Eye (tissue), 1 donor: ENCODE measurements at regions not wholly inside any gene's neighbourhood (a gene's known extent, or its start where the extent isn't known, plus 50 kb on each side); places are given as distances from the start of the nearest gene placed in this dataset.

Source experiments
- DNase-seq: peaks from one replicate; pipeline ENCODE4 v3.0.0-alpha.2; 2015

DNA sequence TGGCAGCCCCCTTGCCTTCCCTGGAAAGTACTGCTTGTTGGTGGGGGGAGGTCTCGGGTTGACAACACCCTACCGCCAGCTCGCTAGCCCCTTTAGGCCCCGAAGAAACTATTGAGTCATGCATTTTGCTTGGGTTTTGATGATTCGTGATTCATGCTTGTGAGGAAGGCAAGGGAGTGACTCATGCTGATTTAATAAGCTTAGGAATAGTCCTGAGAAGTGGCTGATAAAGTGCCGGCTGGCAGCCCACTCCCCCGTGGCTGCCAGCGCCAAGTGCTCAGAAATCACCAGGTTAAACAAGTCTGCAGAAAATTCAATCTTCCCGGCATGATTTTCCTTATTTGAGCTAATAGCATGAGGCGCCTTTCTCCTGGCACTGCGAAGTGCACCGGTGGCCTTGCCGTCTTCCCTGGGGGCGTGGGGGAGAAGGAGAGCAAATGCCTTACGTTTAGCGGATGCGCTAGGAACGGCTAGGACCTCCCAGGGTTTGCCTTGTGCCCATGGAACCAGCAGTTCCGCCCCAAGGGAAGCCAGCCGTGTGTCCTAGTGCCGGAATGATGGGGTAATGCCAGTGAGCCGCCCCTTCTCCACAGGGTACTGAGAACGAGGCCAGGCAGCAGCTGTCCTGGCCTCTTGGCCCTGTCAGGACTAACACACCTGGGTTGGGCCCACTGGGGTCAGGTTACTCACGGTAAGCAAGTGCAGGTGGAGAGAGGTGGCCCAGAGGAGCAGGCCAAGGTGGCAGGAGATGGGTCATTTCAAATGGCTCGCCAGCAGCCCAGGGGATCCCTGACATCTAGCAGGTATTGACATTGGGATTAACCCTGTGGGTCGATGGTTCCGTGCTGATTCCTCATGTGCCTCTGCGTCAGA lies 151.9 kb downstream of the MACROH2A1 start:
- peak; percentile 53 for DNase-seq

DNA sequence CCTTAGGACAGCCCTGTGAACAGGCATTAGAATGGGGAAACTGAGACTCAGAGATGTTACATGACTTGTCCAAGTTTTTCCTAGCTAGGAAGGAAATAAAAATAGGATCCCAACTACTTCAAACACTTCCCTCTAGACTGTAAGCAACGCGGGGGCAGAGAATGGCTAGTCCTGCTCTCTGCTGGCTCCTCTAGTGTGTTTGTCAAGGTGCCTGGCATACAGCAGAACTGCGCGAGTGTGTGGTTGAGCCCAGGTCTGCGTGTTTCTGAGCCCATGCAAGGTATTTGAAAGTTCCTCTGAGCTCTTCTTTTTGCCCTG lies 152.5 kb downstream of the MACROH2A1 start:
- no peak for DNase-seq

DNA sequence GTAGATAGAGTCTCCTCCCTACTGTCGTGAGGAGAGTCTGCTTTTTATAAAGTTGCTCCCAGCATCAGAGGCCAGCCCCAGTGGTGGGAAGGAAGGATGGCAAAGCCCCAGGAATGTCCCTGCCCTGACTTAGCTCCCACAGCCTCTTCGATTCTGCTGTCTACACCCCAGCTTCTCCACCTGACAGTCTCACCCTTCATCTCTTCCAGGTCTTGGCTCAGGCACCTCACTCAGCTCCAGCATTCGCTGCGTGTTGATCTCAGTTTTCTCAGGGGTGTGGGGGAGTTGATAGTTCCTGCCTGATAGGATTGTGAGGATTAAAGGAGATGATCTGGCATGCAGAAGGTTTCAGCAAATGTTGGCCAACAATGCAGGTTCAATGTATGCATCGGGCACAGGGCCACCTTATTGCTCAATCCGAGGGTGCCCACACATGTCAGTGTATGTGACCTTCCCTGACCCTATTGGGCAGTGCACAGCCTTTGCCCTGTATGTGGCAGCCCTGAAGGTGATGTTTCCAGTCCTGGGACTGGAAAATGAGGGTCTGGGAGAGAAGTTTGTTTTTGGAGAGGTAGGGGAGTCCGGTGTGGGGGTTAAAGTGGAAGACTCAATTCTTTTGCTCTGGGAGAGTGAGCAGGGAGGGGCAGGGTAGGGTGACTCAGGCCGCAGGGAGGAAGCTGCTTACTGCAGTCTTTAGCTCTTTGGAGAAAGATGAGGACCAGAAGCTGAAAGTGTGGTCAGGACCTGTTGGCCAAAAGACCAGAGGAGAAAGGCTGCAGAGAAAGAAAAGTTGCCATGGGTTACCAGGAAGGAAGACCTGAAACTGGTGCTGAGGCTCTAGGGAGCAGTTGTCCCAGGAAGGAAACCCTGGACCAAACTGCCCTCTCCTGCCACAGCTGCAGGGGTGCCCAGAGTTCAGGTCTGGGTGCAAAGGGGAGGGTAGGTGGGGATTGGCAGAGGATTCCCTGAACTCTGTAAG lies 153.2 kb downstream of the MACROH2A1 start:
- no peak for DNase-seq

DNA sequence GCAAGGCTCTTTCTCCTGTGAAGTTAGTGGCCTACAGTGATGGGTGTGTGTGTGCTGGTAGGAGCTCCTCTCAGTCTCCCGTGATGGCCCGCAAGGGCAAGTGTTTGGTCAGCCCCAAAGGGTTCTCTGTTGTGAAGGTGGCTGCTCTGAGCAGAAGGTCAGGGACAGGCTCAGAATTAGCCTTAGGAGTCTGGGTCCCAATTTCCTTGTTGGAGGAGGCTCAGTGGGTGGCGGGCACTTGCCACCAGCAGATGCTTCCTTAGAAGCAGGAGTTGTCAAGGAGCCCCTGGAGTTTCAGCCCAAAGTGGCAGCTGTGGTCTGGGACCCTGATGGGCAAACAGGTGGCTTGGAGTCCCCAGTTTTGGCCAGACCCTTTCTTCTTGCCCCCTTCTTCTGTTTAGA lies 154.4 kb downstream of the MACROH2A1 start:
- no peak for DNase-seq

DNA sequence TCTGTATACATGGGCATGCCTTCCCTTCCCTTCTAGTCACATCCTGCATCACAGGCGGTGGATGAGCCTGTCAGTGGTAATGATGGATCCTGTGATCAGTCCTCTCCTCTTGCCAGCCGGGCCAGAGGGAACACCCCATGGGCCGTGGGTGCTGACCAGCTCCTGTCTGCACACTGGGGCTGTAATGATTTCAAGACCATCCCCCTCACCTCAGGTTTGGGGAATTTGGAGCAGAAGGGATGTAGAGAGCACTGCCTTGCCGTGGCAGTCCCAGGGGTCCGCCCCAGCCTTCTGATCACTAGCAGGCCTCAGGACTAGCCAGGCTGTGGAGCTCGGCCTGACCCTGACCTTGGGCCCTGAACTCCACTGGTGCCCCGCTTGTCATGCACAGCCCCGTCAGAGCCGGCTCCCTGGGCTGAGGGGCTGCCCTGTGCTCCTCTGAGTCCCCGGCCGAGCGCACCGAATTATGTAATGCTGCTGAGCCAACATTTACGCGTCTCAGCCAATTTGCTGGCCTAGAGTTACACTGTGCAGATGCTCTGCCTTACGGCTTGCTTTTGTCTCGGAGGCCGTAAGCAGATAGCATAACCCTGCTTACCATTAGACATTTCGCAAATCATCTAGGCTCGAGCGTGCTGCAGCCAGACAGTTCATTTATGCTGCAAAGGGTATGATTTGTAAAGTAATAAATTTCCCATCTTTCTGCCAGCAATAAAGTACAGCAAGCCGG lies 155.3 kb downstream of the MACROH2A1 start:
- DNase-seq, result peak; percentile 85

DNA sequence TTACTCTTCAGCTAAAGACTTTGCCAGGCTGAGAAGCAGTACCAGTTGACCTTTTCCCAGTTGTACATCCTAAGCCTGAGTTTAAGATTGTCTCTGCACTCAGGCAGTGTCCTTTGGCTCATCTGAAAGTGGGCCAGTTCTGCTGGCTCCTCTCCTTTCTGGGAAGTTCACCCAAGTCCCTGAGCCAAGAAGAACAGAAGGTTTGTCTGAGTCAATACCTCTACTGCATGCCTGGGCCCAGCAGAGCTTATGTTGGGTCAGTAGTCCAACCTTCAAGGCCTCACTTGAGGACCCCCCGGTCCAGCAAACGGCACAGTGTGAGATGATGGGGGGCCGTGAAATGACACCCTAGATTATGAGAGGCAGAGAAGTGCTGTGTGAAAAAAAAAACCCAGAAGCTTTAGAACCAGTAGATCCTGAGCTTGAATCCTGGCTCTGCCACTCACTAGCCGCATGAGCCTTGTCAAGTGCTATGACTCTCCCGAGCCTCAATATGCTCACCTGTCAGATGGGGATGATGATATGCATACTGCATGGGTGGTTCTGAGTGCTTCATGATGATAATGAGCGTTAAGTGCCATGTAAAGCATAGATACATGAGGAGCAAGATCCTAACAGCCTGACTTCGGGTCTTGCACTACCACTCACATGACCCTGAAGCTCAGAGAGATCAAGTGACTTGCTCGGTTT lies 156.0 kb downstream of the MACROH2A1 start:
- DNase-seq, result no peak

DNA sequence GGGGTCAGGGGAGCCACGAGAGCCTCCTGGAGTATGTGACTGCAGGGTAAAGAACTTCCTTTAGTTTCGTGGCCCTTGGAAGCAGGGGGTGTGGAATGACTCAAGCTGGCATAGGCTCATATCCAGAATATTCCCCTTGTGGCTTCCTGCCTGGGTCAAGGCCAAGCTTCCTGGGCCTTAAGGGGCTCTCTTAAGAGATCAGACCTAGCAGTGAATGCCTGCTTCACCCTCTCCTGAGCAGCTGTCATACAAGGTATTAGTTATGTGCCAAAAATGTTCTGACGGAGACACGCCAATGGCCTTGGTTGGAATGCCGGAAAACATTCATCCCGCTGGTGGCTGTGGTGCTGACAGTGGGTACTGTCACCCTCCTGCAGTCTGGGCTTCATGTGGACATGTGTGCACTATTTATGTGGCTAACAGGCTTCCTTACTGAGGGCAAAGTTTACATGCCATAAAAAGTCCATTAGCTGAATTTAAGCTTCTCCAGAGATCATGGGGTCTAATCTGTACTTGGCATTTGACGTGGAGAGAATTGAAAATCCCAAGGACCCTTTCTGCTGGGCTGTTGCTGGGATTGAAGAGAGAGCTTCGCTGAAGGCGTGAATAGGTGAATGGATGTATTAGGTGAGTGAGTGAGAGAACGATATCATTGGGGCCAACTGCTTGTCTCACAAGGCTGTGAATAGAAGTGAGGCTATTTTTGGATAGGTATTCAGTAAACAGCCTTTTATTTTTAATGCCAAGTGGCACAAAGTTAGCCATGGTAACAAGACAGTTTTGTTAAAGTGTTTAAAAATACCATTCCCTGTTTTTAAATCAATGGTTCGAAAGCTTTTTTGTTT lies 156.8 kb downstream of the MACROH2A1 start:
- no peak for DNase-seq

DNA sequence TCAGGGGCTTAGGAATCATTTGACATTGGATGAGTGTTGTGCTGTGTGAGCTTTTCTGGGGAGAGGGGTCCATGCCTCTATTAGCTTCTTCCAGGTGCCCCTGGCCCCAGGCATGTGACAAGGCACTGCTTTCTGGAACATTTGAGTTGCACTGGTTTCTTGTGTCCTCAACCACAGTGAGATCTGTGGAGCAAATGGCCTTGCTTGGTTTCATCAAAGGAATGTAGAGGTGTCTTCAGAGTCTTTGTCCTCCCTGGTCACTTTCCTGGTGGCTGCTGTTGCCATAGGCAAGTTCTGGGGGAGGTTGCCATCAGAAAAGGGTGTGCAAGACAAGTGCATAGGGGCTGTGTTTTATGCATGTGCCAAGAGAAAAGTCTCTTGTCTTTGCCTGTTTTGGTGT lies 157.5 kb downstream of the MACROH2A1 start:
- no peak for DNase-seq

DNA sequence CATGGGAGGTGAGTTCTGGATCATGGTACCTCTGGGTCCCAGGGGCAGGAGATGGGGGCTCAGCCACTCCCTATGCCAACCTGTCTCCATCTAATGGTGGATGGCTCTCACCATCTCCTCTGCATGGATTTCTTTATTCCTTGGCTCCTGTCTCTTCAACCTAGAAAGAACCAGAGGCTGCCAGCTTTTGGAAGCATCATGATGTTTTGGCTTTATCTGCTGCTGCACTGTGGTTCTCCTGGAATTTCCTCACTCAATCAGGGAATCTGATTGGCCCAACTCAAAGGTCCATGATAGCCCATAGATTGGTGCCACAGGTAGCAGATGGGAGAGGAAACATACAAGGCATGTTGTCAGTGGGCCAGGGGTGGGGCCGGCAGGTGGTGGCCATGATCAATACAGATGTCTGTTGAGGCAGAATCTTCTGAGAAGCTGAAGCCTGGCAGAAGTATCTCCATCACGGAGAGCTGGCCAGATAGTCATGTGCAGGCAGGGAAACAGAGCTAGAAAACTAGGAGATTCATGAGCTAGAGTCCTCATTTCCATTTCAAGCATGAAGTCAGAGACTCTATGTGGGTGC lies 158.2 kb downstream of the MACROH2A1 start:
- DNase-seq, result no peak

DNA sequence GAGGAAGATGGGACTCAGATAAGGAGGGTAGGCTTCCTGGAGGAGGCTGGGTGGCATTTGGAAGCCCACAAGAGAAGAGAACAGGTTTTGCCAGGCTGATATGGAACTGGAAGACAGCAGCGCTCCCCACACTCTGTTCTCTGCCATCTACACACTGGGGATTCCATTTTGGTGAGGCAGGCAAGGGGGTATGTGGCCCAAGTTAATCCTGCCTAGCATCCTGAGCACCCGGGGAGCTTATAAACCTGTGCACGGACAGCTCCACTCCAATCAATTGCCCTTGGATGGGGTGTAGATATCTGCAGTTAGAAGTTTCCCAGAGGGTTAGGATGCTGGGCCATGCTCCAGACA lies 158.8 kb downstream of the MACROH2A1 start:
- no peak for DNase-seq

DNA sequence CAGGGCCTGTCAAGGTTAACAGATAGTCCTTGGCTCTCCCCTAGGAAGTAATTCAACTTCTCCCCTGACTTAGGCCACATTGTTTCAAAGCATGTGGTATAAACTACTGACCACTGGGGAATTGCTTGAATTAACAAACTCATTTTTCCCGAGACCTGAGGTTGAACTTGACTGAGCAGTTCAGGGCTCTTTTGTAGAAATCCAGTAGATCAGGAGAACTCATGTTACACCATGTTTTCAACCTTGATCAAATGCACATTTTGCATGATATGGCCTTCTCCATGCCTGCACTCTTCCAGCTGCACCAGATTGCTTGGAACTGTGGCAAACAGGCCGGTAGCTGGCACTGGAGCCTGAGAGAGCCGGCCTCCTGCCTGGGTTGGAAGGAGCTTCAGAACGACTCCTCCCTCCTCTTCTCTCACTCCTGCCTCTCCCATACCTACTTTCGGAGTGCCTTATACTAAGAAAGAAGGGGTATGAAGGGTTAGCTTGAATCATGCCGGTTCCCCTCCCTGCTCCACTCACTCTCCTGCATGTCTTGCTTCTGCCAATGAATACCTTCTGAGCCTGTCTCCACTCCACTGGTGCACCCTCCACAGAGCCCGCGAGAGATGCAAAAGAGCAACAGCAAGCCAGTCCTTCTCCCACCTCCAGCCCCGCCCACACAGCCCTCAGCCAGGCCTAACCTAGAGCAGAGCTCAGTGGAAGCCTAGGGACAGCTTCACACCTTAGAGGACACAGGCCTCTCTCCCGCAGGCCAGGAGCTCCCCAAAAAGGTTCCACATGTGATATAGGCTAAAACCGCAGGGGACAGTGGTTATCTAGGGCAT lies 159.4 kb downstream of the MACROH2A1 start:
- no peak for DNase-seq

DNA sequence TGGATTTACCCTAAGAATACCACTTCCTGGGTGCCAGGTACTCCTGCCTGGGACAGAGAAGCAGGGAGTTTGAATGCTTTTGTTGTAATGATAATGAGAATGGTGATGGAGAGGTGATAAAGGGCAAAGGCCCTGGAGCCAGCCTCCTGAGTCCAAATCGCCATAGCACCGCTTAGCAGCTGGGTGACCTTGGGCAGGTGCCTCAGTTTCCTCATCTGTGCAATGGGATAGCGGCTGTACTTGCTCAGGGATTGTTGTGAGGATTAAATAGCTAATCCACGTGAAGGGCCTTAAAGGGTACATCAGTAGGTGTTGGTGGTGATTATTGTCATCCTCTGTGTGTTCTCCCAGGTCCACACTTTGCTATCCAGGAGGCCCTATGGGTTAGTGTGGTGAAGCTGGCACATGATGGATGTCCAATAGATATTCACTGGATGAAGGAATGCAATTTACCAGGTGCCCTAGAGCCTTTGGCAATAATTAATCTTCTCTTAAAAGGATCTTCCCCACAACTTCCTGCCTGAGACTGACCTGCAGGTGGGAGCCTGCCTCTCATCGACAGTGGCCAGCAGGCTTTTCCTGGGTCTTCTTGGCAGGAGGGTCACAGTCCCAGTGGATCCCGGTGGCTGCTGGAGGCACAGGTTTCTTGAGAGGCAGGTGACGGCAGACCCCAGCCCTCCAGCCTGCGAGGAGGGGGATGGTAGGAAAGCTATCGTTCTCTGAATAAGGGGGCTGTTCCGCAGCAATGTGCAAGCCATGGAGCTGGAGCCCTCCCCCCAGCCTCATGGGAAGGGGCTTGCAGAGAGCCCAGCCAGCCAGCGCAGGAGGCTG lies 160.2 kb downstream of the MACROH2A1 start:
- DNase-seq, result peak; percentile 37

DNA sequence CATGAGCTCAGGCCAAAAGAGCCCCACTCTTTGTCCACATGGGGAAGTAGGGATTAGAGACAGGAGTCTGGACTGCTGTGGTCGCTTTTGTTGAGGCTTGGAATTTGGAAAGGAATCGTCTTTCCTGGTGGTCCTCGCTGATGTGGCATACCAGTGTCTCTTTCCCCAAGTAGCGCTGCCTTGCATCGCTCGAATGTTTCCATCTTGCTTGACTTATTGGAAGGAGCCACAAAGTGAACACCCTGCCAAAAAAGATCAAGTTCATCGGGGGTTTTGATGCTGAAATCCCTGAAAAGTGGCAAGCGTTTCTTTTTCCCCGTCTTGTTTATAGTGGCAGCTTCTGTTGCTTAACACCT lies 161.3 kb downstream of the MACROH2A1 start:
- no peak for DNase-seq

DNA sequence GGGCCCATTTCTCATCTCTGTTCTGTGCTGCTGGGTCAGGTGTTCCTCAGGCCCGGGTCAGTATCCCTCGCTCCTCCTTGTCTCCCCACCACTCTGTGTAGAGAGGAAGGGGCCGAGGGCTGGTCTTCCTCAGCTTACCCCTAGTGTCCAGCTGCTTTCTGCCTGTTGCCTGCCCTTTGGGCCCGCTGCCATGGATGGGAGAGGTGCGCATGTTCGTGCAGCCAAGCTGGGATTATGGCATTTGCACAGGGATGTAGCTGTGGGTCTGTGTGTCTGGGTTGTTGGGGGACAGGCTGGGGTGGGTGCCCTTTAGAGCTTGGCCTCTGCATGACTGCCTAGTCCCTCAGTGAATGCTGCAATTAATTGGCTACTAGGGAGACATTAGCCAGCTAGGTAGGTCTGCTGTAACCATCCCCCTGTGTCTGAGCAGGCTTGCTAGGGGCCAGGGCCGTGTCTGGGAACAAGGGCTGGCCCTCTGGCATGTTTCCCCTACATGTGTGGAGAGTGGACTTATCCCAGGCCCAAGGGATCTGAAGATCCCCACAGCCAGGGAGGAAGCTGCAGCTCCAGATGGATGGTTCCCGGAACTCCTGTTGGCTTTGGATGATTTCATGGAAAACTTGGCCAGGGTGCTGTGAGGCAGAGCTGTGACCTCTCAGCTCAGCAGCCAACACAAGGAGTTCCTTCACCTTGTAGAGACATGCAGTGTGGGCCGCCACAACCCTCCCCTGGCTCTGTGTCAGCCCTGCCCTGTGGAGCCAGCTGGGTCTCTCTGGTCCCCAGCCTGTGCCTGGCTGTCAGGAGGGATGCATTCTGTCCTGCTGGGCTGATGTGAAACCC lies 161.9 kb downstream of the MACROH2A1 start:
- DNase-seq, result no peak

DNA sequence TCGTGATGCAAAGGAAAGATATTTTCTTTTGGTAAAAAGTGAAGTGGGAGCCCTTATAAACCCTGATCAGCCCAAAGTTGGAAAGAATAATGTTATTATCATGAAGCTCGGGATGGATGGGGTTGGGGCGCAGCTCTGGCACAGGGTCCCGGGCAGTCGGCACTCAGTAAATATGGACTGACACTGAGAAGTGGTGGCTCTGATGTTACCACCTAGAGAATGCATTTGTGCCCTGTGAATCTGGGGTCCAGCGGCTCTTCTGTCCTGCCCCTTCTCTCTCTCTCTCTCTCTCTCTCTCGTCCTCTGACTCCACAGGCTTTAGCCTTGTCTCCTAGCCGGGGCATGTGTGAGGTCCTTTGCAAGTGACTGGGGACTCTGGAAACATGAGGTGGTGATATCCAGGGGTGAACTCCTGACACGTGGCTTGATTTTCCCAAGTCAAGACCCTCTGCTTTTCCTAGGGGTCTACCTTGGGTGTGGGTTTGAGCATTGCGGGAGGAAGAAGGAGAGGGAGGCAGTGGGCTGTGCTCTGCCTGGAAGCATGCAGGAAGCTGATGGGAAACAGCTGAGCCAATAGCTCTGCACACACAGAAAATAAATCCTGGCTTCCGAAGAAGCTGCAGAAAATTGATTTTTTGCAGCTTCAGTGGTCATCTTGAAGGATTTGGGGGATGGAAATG lies 162.7 kb downstream of the MACROH2A1 start:
- DNase-seq, result peak; percentile 35

DNA sequence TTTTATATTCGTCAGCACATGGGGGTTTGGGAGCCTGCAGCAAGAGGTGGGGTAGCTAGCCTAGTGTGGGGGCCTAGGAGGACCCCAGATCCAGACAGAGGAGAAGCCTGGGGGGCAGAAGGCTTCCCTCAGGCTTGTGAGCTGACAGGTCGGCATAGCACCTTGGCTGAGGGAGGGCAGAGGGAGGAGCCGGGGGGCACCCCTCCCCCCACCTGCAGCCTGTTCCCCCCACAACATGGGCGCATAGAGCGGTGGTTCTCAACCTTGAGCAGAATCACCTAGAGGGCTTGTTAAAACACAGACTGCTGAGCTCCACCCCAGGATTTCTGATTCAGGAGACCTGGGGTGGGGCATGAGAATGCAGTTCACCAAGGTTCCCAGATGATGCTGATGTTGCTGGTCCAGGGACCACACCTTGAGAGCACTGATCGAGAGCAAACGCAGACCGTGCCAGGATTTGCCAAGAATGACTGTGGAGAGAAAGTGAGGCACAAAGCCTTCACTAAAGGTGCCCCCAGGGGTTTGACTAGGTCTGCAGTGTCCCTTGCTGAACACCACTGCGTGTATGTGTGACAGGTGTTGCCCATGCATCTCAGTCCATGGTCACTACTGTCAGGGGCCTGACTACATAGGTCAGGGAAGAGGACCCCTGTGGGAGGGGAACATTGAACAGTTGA lies 163.3 kb downstream of the MACROH2A1 start:
- no peak for DNase-seq

DNA sequence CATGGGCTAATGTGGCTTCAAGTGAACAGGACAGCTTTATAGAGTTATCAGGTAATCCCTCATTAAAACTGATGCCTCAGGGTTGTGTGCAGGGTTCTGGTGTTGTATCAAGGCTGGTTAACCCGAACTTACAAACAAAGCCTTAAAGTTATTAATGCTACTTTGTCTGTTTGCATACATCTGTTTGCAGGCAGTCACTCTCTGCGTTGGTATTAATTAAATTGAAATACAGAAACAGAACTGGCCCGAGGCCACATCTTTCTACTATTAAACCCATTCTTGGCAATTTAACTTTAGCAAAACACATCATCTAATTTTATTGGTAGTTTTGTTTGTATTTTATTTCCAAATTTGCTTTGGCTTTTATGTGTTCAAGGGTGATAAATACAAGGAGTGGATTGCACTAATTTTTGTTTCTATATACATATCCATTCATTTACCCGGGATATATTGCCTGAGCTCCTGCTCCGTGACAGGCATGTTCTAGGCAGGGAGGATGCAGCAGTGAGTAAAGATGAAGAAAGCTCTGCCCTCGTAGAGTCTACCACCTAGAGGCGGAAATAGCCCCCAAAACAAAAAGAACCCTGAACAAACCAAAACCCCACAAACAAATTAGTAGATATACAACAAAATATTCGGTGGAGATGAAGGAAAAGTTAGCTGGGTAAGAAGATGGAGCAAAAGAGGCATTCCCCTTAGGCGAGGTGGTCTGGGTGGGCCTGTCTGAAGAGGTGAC lies 164.2 kb downstream of the MACROH2A1 start:
- DNase-seq, result no peak
